ENCODE measurements at regions not wholly inside any gene's neighbourhood (a gene's known extent, or its start where the extent isn't known, plus 50 kb on each side); places are given as distances from the start of the nearest gene placed in this dataset.

DNA sequence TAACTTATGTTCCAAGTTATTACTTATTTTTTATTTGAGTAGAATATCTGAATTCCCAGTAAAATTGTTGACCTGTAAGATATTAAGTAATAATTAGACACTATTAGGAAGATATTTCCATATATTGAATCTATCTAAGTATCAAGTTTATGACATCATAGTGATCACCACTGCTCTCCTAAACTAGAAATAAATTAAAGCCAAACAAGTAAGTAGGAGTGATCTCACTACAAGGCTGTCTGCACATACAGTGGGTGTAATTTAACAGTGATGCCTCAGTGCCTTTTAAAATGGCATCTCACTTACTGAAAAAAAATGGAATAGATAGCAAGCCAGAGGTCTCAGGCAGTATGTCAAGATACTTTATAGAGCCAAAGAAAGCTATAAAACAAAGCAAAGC is 789.6 kb downstream of the KCTD16 start:
- ATAC-seq (ENCODE audit: insufficient read depth, low read depth) = no peak
- H3K27ac ChIP-seq (ENCODE audit: low read length) = no peak overlapping the region
- TF ChIP-seq, protein P1, sequence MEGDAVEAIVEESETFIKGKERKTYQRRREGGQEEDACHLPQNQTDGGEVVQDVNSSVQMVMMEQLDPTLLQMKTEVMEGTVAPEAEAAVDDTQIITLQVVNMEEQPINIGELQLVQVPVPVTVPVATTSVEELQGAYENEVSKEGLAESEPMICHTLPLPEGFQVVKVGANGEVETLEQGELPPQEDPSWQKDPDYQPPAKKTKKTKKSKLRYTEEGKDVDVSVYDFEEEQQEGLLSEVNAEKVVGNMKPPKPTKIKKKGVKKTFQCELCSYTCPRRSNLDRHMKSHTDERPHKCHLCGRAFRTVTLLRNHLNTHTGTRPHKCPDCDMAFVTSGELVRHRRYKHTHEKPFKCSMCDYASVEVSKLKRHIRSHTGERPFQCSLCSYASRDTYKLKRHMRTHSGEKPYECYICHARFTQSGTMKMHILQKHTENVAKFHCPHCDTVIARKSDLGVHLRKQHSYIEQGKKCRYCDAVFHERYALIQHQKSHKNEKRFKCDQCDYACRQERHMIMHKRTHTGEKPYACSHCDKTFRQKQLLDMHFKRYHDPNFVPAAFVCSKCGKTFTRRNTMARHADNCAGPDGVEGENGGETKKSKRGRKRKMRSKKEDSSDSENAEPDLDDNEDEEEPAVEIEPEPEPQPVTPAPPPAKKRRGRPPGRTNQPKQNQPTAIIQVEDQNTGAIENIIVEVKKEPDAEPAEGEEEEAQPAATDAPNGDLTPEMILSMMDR (IDR thresholded peaks at IDR 0.05; ENCODE audit: borderline replicate concordance, extremely low read depth, low read length, poor library complexity, severe bottlenecking) = no peak
- TF ChIP-seq EZH2 (IDR thresholded peaks at IDR 0.05; ENCODE audit: borderline replicate concordance, low read depth, low read length, severe bottlenecking) = no peak

DNA sequence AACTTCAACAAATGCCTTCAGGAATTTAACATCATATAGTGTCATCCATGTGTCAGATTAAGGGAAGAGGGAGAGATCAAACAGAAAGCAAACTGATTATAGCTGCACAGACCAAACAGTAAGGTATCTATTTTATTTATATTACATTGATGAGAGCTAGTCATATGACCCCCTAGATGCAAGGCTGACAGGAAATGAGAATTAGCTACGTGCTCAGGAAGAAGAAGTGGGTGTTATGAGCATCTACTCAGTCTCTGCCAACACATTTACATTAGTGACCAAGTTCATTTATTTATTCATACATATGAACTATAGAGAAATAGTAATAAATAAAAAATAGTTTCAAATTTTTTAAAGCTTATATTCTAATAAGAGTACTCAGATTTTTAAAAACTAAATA is 787.3 kb downstream of the KCTD16 start:
- Histone ChIP-seq H3K9me3 (ENCODE audit: insufficient read depth, low read length, severe bottlenecking) (no peaks in the 10 kb centered on the region), H2AFZ (ENCODE audit: low read depth, low read length) (no peak overlapping the region), H3K4me3 (ENCODE audit: low read depth in 1 of 2, low read length in 2 of 2) (no peak overlapping the region), H3K4me2 (ENCODE audit: insufficient read depth, low read length) (no peak overlapping the region), H3K27me3 (ENCODE audit: insufficient read depth, low read length, poor library complexity) (no peaks in the 10 kb centered on the region), H3K4me1 (ENCODE audit: insufficient read depth, low read length) (no peaks in the 10 kb centered on the region), H3K27ac (ENCODE audit: low read length) (no peak overlapping the region), H3K79me2 (ENCODE audit: insufficient read depth, low read length) (no peaks in the 10 kb centered on the region), H3K9ac (ENCODE audit: low read depth, low read length) (no peak overlapping the region), H3K36me3 (ENCODE audit: insufficient read depth, low read length) (no peaks in the 10 kb centered on the region), H4K20me1 (ENCODE audit: insufficient read depth, low read length) (no peaks in the 10 kb centered on the region)
- TF ChIP-seq, protein P1 (IDR thresholded peaks at IDR 0.05; ENCODE audit: borderline replicate concordance, extremely low read depth, low read length, poor library complexity, severe bottlenecking) = no peak
- no peak for TF ChIP-seq EZH2 (IDR thresholded peaks at IDR 0.05; ENCODE audit: borderline replicate concordance, low read depth, low read length, severe bottlenecking)
- ATAC-seq (ENCODE audit: insufficient read depth, low read depth) = no peak
- DNase-seq = no peak

More for the DNA sequence above, 789.6 kb downstream of the KCTD16 start:
- no peaks in the 10 kb centered on the region for H3K79me2 ChIP-seq (ENCODE audit: insufficient read depth, low read length)
- no peak for DNase-seq
- H3K36me3 ChIP-seq (ENCODE audit: insufficient read depth, low read length) = no peaks in the 10 kb centered on the region
- H3K9me3 ChIP-seq (ENCODE audit: insufficient read depth, low read length, severe bottlenecking) = no peaks in the 10 kb centered on the region
- H4K20me1 ChIP-seq (ENCODE audit: insufficient read depth, low read length) = no peaks in the 10 kb centered on the region
- no peak overlapping the region for H3K4me3 ChIP-seq (ENCODE audit: low read depth in 1 of 2, low read length in 2 of 2)
- no peaks in the 10 kb centered on the region for H3K4me1 ChIP-seq (ENCODE audit: insufficient read depth, low read length)
- H3K9ac ChIP-seq (ENCODE audit: low read depth, low read length) = no peak overlapping the region
- no peaks in the 10 kb centered on the region for H3K27me3 ChIP-seq (ENCODE audit: insufficient read depth, low read length, poor library complexity)
- no peak overlapping the region for H3K4me2 ChIP-seq (ENCODE audit: insufficient read depth, low read length)
- no peak overlapping the region for H2AFZ ChIP-seq (ENCODE audit: low read depth, low read length)

DNA sequence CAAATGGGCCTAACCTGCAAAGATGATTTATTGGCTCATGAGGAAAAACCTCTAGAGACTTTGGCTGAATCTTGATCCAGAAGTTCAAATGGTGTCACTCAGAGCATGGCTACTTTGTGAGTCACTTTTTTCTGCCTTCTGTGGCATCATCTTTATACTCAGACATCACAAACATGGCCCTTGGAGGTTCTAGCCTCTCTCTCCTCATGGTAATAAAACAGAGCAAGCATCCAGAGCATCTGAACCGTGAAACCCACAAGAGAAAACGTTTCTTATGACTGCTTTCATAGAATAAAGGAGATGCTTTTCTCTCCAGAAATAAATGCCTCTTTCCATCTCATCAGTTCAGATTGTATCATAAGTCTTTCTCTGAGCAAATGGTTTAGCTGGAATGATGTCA is 780.3 kb downstream of the KCTD16 start:
- peaks cover 3% of the 10 kb centered on the region for H3K27me3 ChIP-seq (ENCODE audit: insufficient read depth, low read length, poor library complexity)
- no peak overlapping the region for H3K4me2 ChIP-seq (ENCODE audit: insufficient read depth, low read length)
- DNase-seq (no peak), ATAC-seq (ENCODE audit: insufficient read depth, low read depth) (no peak)
- no peak for TF ChIP-seq EZH2 (IDR thresholded peaks at IDR 0.05; ENCODE audit: borderline replicate concordance, low read depth, low read length, severe bottlenecking)
- TF ChIP-seq, protein P1 (IDR thresholded peaks at IDR 0.05; ENCODE audit: borderline replicate concordance, extremely low read depth, low read length, poor library complexity, severe bottlenecking) = no peak
- H3K9me3 ChIP-seq (ENCODE audit: insufficient read depth, low read length, severe bottlenecking) = no peaks in the 10 kb centered on the region
- H3K27ac ChIP-seq (ENCODE audit: low read length) = no peak overlapping the region
- no peak overlapping the region for H3K4me3 ChIP-seq (ENCODE audit: low read depth in 1 of 2, low read length in 2 of 2)
- no peaks in the 10 kb centered on the region for H3K4me1 ChIP-seq (ENCODE audit: insufficient read depth, low read length)
- no peaks in the 10 kb centered on the region for H3K79me2 ChIP-seq (ENCODE audit: insufficient read depth, low read length)
- H2AFZ ChIP-seq (ENCODE audit: low read depth, low read length) = no peak overlapping the region
- H4K20me1 ChIP-seq (ENCODE audit: insufficient read depth, low read length) = no peaks in the 10 kb centered on the region
- no peaks in the 10 kb centered on the region for H3K36me3 ChIP-seq (ENCODE audit: insufficient read depth, low read length)
- no peak overlapping the region for H3K9ac ChIP-seq (ENCODE audit: low read depth, low read length)

DNA sequence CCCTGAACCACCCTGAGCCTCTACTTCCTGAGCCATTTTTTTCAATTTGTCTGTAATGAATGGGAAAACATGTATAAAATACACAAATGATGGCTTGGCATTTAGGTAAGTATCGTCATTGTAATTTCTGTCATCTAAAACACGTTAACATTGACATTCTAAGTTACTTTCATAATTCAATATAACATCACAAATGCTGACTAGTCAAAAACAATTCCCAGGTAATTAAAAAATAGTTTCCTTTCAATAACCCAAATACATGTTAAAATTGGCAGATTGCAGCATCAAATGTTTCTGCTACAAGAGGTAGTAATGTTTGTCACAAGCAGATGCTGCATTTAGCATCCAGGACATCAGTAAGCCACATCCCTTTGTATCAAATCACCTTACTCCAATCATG is 776.4 kb downstream of the KCTD16 start:
- Histone ChIP-seq H3K4me1 (ENCODE audit: insufficient read depth, low read length) (no peaks in the 10 kb centered on the region), H2AFZ (ENCODE audit: low read depth, low read length) (no peak overlapping the region), H4K20me1 (ENCODE audit: insufficient read depth, low read length) (no peaks in the 10 kb centered on the region), H3K36me3 (ENCODE audit: insufficient read depth, low read length) (no peaks in the 10 kb centered on the region), H3K4me3 (ENCODE audit: low read depth in 1 of 2, low read length in 2 of 2) (no peak overlapping the region), H3K27ac (ENCODE audit: low read length) (no peak overlapping the region), H3K4me2 (ENCODE audit: insufficient read depth, low read length) (no peak overlapping the region), H3K27me3 (ENCODE audit: insufficient read depth, low read length, poor library complexity) (peaks cover 3% of the 10 kb centered on the region), H3K79me2 (ENCODE audit: insufficient read depth, low read length) (no peaks in the 10 kb centered on the region), H3K9ac (ENCODE audit: low read depth, low read length) (no peak overlapping the region), H3K9me3 (ENCODE audit: insufficient read depth, low read length, severe bottlenecking) (no peaks in the 10 kb centered on the region)
- ATAC-seq (ENCODE audit: insufficient read depth, low read depth) (no peak), DNase-seq (no peak)
- TF ChIP-seq, protein P1 (IDR thresholded peaks at IDR 0.05; ENCODE audit: borderline replicate concordance, extremely low read depth, low read length, poor library complexity, severe bottlenecking) = no peak
- TF ChIP-seq EZH2 (IDR thresholded peaks at IDR 0.05; ENCODE audit: borderline replicate concordance, low read depth, low read length, severe bottlenecking) = no peak
